AG04449 (cell line): ENCODE measurements at regions not wholly inside any gene's neighbourhood (a gene's known extent, or its start where the extent isn't known, plus 50 kb on each side); places are given as distances from the start of the nearest gene placed in this dataset.

Experiments
- CTCF ChIA-PET: fragments of 350-600 bp; formaldehyde crosslinking; extraction: SDS; loops from one replicate; lab custom pipeline; 2021; ENCODE audit warnings: antibody characterized with exemption; lab: Yijun Ruan, JAX
- POLR2A ChIA-PET: fragments of 400-600, 350-600 bp; formaldehyde crosslinking; extraction: SDS; loops from one replicate; lab custom pipeline; 2020; ENCODE audit warnings: antibody characterized with exemption, inconsistent platforms; lab: Yijun Ruan, JAX
- DNase-seq: peaks from one replicate; pipeline ENCODE4 v3.0.0-alpha.2; 2010; ENCODE audit warnings: low read depth, low spot score
- H3K4me3 ChIP-seq: 2 replicates; pipeline ENCODE4 v1.5.1; 2011; ENCODE audit warnings: low read depth, mild to moderate bottlenecking, control low read depth, low read length
- TF ChIP-seq, protein P1 (sequence below): IDR thresholded peaks from one replicate; pipeline ENCODE4 v1.5.1; 2011; ENCODE audit warnings: mild to moderate bottlenecking, moderate library complexity, low read length, control low read depth, inconsistent platforms; ENCODE audit not compliant: insufficient read depth; ENCODE audit errors: missing control alignments

DNA sequence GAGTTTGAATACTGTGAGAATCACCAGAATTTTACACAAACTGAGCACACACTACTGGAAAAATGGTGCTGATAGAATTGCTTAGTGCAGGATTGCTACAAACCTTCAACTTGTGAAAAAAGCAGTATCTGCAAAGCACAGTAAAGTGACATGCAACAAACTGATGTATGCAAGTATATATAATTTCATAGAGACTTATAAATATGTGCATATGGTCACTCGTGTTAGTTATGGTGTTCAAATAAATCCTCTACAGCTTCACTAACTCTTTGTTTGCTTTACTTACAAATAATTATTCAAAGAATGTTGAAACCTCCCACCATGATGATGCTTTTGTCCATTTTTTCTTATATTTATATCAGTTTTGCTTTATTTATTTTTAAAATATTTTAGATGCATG, 1130.9 kb upstream of the CELF2 start:
- ChIA-PET POLR2A (no interaction called here), CTCF (no interaction called here)
- no peak overlapping the region for H3K4me3 ChIP-seq
- DNase-seq: no peak
- TF ChIP-seq, protein P1, sequence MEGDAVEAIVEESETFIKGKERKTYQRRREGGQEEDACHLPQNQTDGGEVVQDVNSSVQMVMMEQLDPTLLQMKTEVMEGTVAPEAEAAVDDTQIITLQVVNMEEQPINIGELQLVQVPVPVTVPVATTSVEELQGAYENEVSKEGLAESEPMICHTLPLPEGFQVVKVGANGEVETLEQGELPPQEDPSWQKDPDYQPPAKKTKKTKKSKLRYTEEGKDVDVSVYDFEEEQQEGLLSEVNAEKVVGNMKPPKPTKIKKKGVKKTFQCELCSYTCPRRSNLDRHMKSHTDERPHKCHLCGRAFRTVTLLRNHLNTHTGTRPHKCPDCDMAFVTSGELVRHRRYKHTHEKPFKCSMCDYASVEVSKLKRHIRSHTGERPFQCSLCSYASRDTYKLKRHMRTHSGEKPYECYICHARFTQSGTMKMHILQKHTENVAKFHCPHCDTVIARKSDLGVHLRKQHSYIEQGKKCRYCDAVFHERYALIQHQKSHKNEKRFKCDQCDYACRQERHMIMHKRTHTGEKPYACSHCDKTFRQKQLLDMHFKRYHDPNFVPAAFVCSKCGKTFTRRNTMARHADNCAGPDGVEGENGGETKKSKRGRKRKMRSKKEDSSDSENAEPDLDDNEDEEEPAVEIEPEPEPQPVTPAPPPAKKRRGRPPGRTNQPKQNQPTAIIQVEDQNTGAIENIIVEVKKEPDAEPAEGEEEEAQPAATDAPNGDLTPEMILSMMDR: no peak

DNA sequence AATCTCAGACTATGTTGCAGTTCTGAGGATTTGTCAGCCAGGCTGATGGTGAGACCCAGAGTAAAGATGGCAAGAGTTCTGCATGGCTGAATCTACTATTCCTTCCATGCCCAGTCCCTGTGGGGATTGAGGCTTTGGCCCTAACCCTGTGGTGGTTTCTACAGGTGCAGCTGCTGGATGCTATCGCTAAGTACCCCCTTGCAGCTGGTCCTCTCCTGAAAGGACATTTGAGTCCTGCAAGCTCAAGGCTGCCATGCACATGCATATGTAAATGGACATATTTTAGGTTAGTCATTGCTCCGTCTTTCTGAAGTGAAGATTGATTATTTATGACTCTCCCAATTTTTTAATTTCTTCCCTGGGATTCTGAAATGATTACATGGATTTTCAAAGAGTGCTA, 1122.2 kb upstream of the CELF2 start:
- TF ChIP-seq, protein P1: no peak
- no peak for DNase-seq

DNA sequence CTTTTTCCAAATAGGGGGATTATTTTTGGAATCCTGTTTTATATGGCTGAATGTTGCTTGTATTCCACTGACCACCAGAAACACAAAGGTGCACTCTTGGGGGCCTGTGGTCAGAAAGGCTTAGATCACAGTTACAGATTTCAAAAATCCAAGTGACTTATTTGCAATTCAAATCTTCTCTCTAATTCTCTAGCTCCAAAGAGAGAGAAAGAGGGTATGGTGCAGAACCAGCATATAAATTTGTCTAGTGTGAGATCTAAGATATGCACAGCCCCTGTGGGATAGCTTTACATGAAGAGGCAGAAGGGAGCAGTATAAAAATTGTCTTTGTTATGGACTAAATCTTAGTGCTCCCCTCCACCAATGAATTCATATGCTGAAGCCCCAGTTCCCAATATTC, 1121.7 kb upstream of the CELF2 start:
- ChIA-PET POLR2A (no interaction called here), CTCF (no interaction called here)
- TF ChIP-seq, protein P1: no peak
- no peak overlapping the region for H3K4me3 ChIP-seq
- no peak for DNase-seq

More for the DNA sequence above, 1122.2 kb upstream of the CELF2 start:
- ChIA-PET POLR2A (no interaction called here), CTCF (no interaction called here)
- H3K4me3 ChIP-seq: no peak overlapping the region

DNA sequence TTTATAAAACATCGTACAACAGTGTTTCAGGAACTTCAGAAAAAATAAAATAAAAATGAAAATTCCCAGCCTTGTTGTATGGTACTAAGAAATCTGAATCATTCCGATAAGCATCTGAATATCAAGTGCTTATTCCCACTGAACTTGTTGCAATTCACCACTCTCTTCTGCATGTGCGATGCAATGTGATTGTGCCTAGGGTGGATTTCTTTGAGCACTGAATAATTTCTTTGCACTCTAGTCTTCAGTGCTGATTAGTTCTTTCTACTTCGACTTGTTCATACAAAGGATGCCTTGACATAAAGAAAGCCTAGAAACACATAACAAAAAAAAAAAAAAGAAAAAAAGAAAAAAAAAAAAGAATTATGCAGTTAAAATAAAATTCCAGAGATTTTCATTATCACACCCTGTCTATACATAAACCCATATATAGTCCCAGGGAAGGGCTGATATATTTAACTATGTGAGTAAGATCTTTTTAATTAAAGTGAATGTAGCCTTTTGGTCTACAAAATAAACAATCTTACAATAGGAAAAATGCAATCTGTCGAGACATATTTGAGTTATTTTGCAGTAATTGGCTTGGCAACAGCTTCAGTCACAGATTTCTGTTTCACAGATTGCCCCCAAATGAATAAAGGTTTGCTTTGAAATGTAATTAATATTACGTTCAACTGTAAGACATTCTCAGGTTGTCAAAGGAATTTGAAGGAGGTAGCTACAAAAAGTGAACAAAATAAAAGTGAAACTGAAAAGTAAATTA, 1118.9 kb upstream of the CELF2 start:
- no peak for DNase-seq
- TF ChIP-seq, protein P1: no peak
- ChIA-PET POLR2A (no interaction called here), CTCF (no interaction called here)
- H3K4me3 ChIP-seq: no peak overlapping the region

DNA sequence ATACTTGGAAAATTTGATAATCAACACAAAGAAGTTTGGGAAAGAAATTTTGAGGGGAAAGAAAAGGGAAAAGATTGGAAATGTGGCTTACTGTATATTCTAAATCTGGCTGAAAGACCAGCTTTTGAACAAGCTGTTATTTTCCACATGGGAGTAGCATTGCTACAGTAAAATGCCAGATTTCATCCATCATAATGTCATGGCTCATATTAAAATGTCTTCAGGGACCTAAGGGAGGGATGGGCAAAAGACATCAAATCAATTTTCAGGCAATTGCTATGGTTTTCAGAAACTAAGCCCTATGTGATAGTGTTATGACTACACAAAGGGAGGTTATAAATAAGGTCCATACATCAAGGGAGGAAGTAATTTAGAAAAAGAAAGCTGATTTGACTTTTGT, 1116.9 kb upstream of the CELF2 start:
- POLR2A ChIA-PET: no interaction called here
- TF ChIP-seq, protein P1: no peak
- no peak overlapping the region for H3K4me3 ChIP-seq
- CTCF ChIA-PET: no interaction called here
- DNase-seq: no peak

DNA sequence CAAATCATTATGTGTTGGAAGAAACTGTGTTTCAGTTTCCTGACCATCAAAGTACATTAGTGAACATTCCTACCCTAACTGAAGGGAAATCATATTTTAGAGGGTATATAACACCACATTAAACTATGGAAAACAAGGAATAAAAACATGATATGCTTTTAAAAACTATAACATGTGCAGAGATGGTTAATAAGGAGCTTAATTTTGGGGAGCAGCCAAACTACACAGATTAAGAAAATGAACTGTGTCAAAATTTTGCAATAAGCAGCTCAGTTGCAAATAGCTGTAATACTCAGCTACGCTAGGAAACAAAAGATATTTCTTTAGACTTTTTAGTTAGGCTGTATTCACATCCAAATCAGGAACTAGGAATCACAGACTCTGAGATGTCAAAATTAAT, 1115.7 kb upstream of the CELF2 start:
- TF ChIP-seq, protein P1: no peak
- DNase-seq: no peak
- POLR2A ChIA-PET: no interaction called here
- CTCF ChIA-PET: no interaction called here
- H3K4me3 ChIP-seq: no peak overlapping the region
